Transverse colon (tissue), 4 donors: ENCODE measurements at regions not wholly inside any gene's neighbourhood (a gene's known extent, or its start where the extent isn't known, plus 50 kb on each side); places are given as distances from the start of the nearest gene placed in this dataset.

Source experiments
- DNase-seq: peaks from one replicate; pipeline ENCODE4 v3.0.0-alpha.2; 2019
- H3K27ac ChIP-seq, 4 donors: fragments of 200-600 bp; sonication (generic); 2 replicates each; pipeline ENCODE4 v1.5.1; 2016 to 2018; ENCODE audit warnings: inconsistent platforms in 4 of 4
- H3K27me3 ChIP-seq: fragments of 200-600 bp; sonication (generic); 2 replicates; pipeline ENCODE4 v1.5.1; 2017; ENCODE audit warnings: inconsistent platforms
- H3K36me3 ChIP-seq, 4 donors: fragments of 200-600 bp; sonication (generic); 2 replicates each; pipeline ENCODE4 v1.5.1; 2017 to 2019; ENCODE audit warnings: inconsistent platforms in 4 of 4
- H3K4me1 ChIP-seq, 4 donors: fragments of 200-600 bp; sonication (generic); 2 replicates each; pipeline ENCODE4 v1.5.1; 2017 to 2020; ENCODE audit warnings: inconsistent platforms in 4 of 4
- H3K4me3 ChIP-seq, 4 donors: fragments of 200-600 bp; sonication (generic); 1 replicate in 1 of 4; 2 replicates in 3 of 4; pipeline versions ENCODE4 v1.5.1 to v1.6.1; 2017 to 2019; ENCODE audit warnings: inconsistent platforms in 4 of 4
- H3K9me3 ChIP-seq, 2 donors: fragments of 200-600 bp; sonication (generic); 2 replicates each; pipeline ENCODE4 v1.5.1; 2017 to 2019; ENCODE audit warnings: inconsistent platforms in 2 of 2
- EP300 ChIP-seq: sonication (generic); formaldehyde crosslinking; IDR thresholded peaks from one replicate; pipeline ENCODE4 v1.6.1; 2017; ENCODE audit warnings: antibody characterized with exemption, low read depth
- POLR2A ChIP-seq: fragments of 450-650 bp; IDR thresholded peaks from one replicate; pipeline ENCODE4 v1.6.1; 2016; ENCODE audit warnings: antibody characterized with exemption, mild to moderate bottlenecking, moderate library complexity
- POLR2AphosphoS5 ChIP-seq, 3 donors: sonication (generic); formaldehyde crosslinking; IDR thresholded peaks; one replicate each; pipeline ENCODE4 v1.6.1; 2016; ENCODE audit warnings: antibody characterized with exemption in 3 of 3
- WGBS, 2 donors: methylation state at CpG; one replicate each; pipeline ENCODE4 v1.1.5; 2018; ENCODE audit warnings: low coverage in 1 of 2; 5-methylcytosine and 5-hydroxymethylcytosine counted together
- in situ Hi-C, 4 donors: fragments of 200-750 bp; cut with MboI; loops; one replicate each; pipeline versions ENCODE4 v1.15.0 to v1.15.1; 2017; ENCODE audit warnings: low sequenced_read_pairs in 3 of 4, low pct_ligation_motif_present in 1 of 4, low pct_unique_long_range_greater_than_20kb in 1 of 4
- intact Hi-C: fragments of 100-400 bp; cut with DNase I; formaldehyde crosslinking; loops from one replicate; pipeline ENCODE4 v1.15.1; 2023; ENCODE audit warnings: low total_unique reads
- TF ChIP-seq, protein P1 (sequence below), 5 experiments: fragments of 200-600 bp in 3 of 5; fragments of 450-650 bp in 2 of 5; sonication (generic) in 3 of 5; IDR thresholded peaks; 1 replicate in 2 of 5; 2 replicates in 3 of 5; pipeline ENCODE4 v1.5.1; 2016 to 2017; ENCODE audit warnings: antibody characterized with exemption in 5 of 5, inconsistent platforms in 3 of 5, mild to moderate bottlenecking in 2 of 5, moderate library complexity in 1 of 5

DNA sequence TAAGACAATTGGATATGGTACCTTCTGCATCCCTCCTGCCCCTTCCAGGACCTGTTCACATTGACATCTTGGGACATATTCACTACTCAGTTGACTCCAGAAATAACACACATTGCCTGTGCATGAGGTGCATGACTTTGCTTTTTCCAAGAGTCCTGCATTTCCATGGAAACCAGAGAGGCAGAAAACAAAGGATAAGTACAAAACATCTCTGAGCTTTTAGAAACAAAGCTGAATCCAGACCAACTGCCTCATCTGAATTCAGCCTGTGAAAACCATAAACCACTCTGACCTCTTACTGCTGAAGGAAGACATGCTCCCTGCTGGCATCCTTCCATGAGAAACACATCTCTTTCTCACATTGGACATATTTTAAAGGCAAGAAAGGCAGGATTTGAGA, 695.1 kb downstream of the TAF11L14 start:
- intact Hi-C loops, result no loop called here
- H3K4me1 ChIP-seq, result no peaks in the 10 kb centered on the region
- TF ChIP-seq EP300, result no peak
- TF ChIP-seq, protein P1, sequence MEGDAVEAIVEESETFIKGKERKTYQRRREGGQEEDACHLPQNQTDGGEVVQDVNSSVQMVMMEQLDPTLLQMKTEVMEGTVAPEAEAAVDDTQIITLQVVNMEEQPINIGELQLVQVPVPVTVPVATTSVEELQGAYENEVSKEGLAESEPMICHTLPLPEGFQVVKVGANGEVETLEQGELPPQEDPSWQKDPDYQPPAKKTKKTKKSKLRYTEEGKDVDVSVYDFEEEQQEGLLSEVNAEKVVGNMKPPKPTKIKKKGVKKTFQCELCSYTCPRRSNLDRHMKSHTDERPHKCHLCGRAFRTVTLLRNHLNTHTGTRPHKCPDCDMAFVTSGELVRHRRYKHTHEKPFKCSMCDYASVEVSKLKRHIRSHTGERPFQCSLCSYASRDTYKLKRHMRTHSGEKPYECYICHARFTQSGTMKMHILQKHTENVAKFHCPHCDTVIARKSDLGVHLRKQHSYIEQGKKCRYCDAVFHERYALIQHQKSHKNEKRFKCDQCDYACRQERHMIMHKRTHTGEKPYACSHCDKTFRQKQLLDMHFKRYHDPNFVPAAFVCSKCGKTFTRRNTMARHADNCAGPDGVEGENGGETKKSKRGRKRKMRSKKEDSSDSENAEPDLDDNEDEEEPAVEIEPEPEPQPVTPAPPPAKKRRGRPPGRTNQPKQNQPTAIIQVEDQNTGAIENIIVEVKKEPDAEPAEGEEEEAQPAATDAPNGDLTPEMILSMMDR (IDR thresholded peaks at IDR 0.05), result no peak
- TF ChIP-seq POLR2A, result no peak
- TF ChIP-seq POLR2AphosphoS5 (IDR thresholded peaks at IDR 0.05), result no peak
- in situ Hi-C loops, result no loop called here
- H3K36me3 ChIP-seq, result no peaks in the 10 kb centered on the region
- no peak overlapping the region for H3K27ac ChIP-seq
- no peak overlapping the region for H3K4me3 ChIP-seq
- no peaks in the 10 kb centered on the region for H3K9me3 ChIP-seq
- no peaks in the 10 kb centered on the region for H3K27me3 ChIP-seq
- no peak for DNase-seq

DNA sequence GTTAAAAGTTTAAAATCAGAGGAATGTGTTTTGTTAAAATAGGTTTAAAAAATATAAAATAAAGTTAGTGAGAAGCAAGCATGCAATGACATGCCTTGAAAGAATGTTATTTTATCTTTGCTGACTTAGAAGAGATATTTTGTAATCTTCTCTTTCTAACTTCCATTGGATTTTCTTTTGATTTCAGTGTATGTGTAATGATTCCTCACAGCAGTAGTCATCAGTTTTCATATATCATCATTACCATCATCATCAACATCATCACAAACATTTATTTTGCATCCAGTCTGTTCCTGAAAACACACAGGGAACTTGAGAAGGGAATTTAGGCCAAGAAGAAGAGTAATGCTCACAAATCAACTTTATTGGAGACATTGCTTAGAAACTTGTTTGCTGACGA, 699.6 kb downstream of the TAF11L14 start:
- no peak overlapping the region for H3K27ac ChIP-seq
- in situ Hi-C loops, result no loop called here
- 56 to 70% methylated on average over 1 of the region's 1 CpG for WGBS, 2 donors

DNA sequence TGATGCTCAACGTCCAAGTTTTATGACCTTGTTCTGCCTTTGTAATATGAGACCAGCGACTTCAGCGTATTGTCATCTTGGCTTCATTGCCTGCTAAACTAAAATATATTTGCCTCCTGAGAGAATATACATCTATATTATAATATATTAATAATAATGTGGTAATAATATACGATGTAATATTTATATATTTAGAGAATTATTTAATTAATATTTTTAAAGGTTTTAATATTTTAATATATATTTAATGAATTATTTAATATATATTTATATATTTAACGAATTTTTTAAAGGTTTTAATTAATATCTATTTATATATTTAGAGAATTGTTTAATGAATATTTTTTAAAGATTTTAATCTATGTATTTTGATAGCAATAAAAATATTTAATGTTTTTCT, 700.7 kb downstream of the TAF11L14 start:
- Histone ChIP-seq H3K4me1 (no peaks in the 10 kb centered on the region), H3K27ac (no peak overlapping the region), H3K27me3 (no peaks in the 10 kb centered on the region), H3K4me3 (no peak overlapping the region), H3K36me3 (no peaks in the 10 kb centered on the region), H3K9me3 (no peaks in the 10 kb centered on the region)
- 45 to 52% methylated on average over 5 of the region's 5 CpGs for WGBS, 2 donors
- in situ Hi-C loops (no loop called here), intact Hi-C loops (no loop called here)
- TF ChIP-seq POLR2AphosphoS5 (IDR thresholded peaks at IDR 0.05) (no peak), POLR2A (no peak), EP300 (no peak)
- TF ChIP-seq, protein P1 (IDR thresholded peaks at IDR 0.05), result no peak
- no peak for DNase-seq

More for the DNA sequence above, 699.6 kb downstream of the TAF11L14 start:
- Histone ChIP-seq H3K4me3 (no peak overlapping the region), H3K27me3 (no peaks in the 10 kb centered on the region), H3K36me3 (no peaks in the 10 kb centered on the region), H3K9me3 (no peaks in the 10 kb centered on the region), H3K4me1 (no peaks in the 10 kb centered on the region)
- TF ChIP-seq POLR2A, result no peak
- TF ChIP-seq, protein P1 (IDR thresholded peaks at IDR 0.05), result no peak
- TF ChIP-seq POLR2AphosphoS5 (IDR thresholded peaks at IDR 0.05), result no peak
- no peak for TF ChIP-seq EP300
- no peak for DNase-seq
- intact Hi-C loops, result no loop called here

DNA sequence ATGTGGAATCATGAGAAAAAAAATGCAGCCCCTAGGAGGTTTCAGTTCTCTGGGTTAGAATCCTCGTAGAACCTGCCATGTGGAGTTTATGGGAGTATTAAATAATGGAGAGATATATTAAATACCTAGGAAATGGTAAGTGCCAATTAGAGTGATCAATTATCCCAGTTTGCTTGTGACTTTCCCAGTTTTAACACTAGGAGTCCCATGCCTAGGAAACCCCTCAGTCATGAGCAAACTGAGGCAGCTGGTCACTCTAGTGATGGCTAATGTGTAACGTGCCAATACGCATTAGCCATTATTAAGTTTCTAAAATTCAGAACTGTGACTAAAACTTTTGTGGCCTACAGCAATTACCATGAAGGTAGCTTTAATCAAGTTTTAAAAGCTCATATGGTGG, 720.6 kb downstream of the TAF11L14 start:
- no peaks in the 10 kb centered on the region for H3K27me3 ChIP-seq
- intact Hi-C loops (no loop called here), in situ Hi-C loops (no loop called here)
- WGBS, 2 donors, result 73 to 84% methylated on average over 3 of the region's 3 CpGs
- no peak for DNase-seq
- H3K36me3 ChIP-seq, result no peaks in the 10 kb centered on the region
- TF ChIP-seq, protein P1 (IDR thresholded peaks at IDR 0.05), result no peak
- TF ChIP-seq POLR2A (no peak), POLR2AphosphoS5 (IDR thresholded peaks at IDR 0.05) (no peak), EP300 (no peak)
- no peaks in the 10 kb centered on the region for H3K4me1 ChIP-seq
- no peak overlapping the region for H3K27ac ChIP-seq
- H3K4me3 ChIP-seq, result no peak overlapping the region
- H3K9me3 ChIP-seq, result no peaks in the 10 kb centered on the region
